Vagina (tissue), 2 donors: ENCODE measurements at regions not wholly inside any gene's neighbourhood (a gene's known extent, or its start where the extent isn't known, plus 50 kb on each side); places are given as distances from the start of the nearest gene placed in this dataset.

Experiments
- CTCF ChIP-seq, 3 experiments: fragments of 450-650 bp in 2 of 3; fragments of 200-600 bp in 1 of 3; sonication (generic) in 1 of 3; IDR thresholded peaks; one replicate each; pipeline ENCODE4 v1.5.1; 2017 to 2019; ENCODE audit warnings: antibody characterized with exemption in 3 of 3, mild to moderate bottlenecking in 2 of 3, moderate library complexity in 2 of 3
- POLR2A ChIP-seq, 2 donors: fragments of 450-650 bp; IDR thresholded peaks; one replicate each; pipeline ENCODE4 v1.6.1; 2017; ENCODE audit warnings: antibody characterized with exemption in 2 of 2, mild to moderate bottlenecking in 2 of 2, moderate library complexity in 2 of 2

DNA sequence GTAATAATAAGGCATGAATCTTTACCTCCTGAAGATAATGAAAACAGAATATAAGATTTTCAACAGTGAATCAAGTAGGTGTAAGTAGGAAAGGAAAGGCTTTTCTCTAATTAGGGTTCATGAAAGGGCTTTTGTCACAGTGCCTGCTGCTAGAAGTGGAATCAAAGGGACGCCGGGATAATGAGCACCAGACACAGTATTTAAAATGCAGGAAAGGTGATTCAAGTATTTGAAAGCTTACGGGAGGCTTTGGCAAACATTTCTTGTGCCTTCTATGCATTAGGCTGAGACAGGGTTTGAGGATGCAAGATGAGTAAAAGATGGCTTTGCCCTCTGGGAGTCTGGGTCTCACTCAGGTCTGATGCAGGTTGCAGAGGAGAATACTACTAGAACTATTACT, 70.5 kb upstream of the ANO4 start:
- no peak for TF ChIP-seq CTCF (IDR thresholded peaks at IDR 0.05)
- no peak for TF ChIP-seq POLR2A (IDR thresholded peaks at IDR 0.05)
